ENCODE measurements at regions not wholly inside any gene's neighbourhood (a gene's known extent, or its start where the extent isn't known, plus 50 kb on each side); places are given as distances from the start of the nearest gene placed in this dataset.

DNA sequence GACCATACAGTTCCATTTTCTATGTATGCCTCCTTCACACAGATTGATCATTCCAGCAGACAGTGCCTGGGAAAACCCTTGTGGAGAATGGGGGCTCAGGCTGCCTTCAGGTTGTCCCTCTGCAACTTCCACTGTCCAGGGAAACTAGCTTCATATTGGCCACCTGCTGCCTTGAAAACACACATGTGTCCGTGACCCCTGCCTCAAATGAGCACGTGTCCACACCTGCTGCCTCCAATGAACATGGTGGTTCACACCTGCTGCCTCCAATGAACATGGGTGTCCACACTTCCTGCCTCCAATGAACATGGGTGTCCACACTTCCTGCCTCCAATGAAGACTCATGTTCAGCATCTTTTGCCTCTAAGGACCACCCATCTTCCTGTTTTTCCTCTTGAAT is 185.4 kb upstream of the ADCY2 start:
- Mint-ChIP-seq H3K27ac (no peak overlapping the region), H3K4me1 (no peaks in the 10 kb centered on the region), H3K36me3 (ENCODE audit: low read depth) (no peaks in the 10 kb centered on the region), H3K9me3 (peaks cover 5% of the 10 kb centered on the region), H3K4me3 (no peak overlapping the region), H3K27me3 (no peaks in the 10 kb centered on the region)
- intact Hi-C loops (cut with micrococcal nuclease): no loop called here
- TF ChIP-seq, protein P1, sequence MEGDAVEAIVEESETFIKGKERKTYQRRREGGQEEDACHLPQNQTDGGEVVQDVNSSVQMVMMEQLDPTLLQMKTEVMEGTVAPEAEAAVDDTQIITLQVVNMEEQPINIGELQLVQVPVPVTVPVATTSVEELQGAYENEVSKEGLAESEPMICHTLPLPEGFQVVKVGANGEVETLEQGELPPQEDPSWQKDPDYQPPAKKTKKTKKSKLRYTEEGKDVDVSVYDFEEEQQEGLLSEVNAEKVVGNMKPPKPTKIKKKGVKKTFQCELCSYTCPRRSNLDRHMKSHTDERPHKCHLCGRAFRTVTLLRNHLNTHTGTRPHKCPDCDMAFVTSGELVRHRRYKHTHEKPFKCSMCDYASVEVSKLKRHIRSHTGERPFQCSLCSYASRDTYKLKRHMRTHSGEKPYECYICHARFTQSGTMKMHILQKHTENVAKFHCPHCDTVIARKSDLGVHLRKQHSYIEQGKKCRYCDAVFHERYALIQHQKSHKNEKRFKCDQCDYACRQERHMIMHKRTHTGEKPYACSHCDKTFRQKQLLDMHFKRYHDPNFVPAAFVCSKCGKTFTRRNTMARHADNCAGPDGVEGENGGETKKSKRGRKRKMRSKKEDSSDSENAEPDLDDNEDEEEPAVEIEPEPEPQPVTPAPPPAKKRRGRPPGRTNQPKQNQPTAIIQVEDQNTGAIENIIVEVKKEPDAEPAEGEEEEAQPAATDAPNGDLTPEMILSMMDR (IDR thresholded peaks at IDR 0.05): no peak
- DNase-seq (no peak), ATAC-seq (ENCODE audit: low read depth) (no peak)
- CTCF ChIA-PET: no interaction called here
- POLR2A ChIA-PET: no interaction called here

DNA sequence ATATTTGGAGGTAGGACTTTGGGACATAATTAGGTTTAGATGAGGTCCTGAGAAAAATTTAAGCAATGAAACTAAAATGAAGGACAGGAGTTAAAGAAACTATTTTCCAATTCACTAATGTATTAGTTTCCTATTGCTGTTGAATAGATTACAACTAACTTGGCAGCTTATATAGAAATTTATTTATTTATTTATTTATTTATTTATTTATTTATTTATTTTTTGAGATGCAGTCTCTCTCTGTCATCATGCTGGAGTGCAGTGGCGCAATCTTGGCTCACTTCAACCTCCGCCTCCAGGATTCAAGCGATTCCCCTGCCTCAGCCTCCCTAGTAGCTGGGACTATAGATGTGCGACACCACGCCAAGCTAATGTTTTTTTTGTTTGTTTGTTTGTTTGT is 182.4 kb upstream of the ADCY2 start:
- TF ChIP-seq, protein P1 (IDR thresholded peaks at IDR 0.05): no peak
- H3K27me3 Mint-ChIP-seq: no peaks in the 10 kb centered on the region
- H3K27ac Mint-ChIP-seq: no peak overlapping the region
- no peak overlapping the region for H3K4me3 Mint-ChIP-seq
- H3K36me3 Mint-ChIP-seq (ENCODE audit: low read depth): no peaks in the 10 kb centered on the region
- DNase-seq (no peak), ATAC-seq (ENCODE audit: low read depth) (no peak)
- no peaks in the 10 kb centered on the region for H3K9me3 Mint-ChIP-seq
- intact Hi-C loops (cut with micrococcal nuclease): no loop called here
- POLR2A ChIA-PET: no interaction called here
- H3K4me1 Mint-ChIP-seq: no peaks in the 10 kb centered on the region
- CTCF ChIA-PET: no interaction called here

DNA sequence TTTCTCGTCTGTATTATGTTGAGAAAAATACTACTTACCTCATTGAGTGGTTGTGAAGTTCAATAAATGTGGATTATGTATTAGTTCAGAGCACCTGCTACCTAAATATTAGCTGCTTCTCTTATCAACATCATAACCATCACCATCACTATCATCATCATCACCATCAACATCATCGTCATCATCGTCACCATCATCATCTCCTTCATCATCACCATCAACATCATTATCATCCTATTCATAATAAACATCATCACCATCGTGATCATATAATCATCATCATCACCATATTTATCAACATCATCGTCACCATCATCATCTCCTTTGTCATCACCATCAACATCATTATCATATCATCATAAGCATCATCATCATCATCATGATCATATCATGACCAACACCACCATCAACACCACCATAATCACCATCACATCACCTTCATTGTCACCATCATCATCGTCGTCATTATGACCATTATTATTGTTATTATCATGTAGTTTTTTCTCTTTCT is 181.0 kb upstream of the ADCY2 start:
- H3K9me3 Mint-ChIP-seq: no peaks in the 10 kb centered on the region
- no peaks in the 10 kb centered on the region for H3K36me3 Mint-ChIP-seq (ENCODE audit: low read depth)
- ChIA-PET CTCF (no interaction called here), POLR2A (no interaction called here)
- DNase-seq: no peak
- TF ChIP-seq, protein P1 (IDR thresholded peaks at IDR 0.05): no peak
- no peak for ATAC-seq (ENCODE audit: low read depth)
- no peaks in the 10 kb centered on the region for H3K27me3 Mint-ChIP-seq
- no peaks in the 10 kb centered on the region for H3K4me1 Mint-ChIP-seq
- no peak overlapping the region for H3K4me3 Mint-ChIP-seq
- intact Hi-C loops (cut with micrococcal nuclease): no loop called here
- no peak overlapping the region for H3K27ac Mint-ChIP-seq

DNA sequence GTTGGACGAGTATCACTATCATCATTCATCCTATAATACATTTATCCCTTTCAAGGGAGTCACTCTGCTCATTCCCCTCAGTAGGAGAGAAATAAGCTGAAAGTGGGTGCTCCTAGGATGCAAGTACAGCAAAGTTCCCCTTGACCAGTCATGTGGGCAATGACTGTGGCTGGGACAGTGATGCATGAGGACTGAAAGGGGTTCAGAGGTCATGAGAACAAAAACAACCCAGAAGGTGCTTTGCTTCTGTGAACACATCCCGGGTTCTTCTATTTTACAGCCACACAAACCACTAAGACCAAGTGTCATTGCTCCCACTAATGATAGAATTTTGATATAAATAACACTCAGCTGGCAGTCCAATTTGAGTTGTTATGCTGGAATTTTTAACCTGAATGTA is 177.8 kb upstream of the ADCY2 start:
- intact Hi-C loops (cut with micrococcal nuclease): no loop called here
- DNase-seq: no peak
- CTCF ChIA-PET: no interaction called here
- ATAC-seq (ENCODE audit: low read depth): no peak
- Mint-ChIP-seq H3K4me3 (no peak overlapping the region), H3K9me3 (no peaks in the 10 kb centered on the region), H3K27me3 (no peaks in the 10 kb centered on the region), H3K27ac (no peak overlapping the region), H3K4me1 (no peaks in the 10 kb centered on the region), H3K36me3 (ENCODE audit: low read depth) (no peaks in the 10 kb centered on the region)
- POLR2A ChIA-PET: no interaction called here
- TF ChIP-seq, protein P1 (IDR thresholded peaks at IDR 0.05): no peak

DNA sequence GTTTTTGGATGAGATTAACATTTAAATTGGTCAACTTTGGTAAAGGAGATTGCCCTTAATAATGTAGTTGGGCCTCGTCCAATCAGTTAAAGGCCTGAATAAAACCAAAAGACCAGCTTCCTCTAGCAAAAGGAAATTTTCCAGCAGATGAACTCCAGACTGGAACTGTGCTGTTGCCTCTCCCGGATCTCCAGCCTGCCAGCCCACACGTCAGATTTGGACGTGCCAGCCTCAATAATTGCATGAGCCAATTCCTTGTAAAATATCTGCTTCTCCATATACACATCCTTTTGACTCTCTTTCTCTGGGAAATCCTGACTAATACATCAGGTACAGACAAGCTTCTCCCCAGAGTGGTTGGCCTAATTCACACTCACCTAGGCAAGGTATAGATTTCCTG is 175.8 kb upstream of the ADCY2 start:
- H3K27ac Mint-ChIP-seq: no peak overlapping the region
- ChIA-PET POLR2A (no interaction called here), CTCF (no interaction called here)
- H3K4me1 Mint-ChIP-seq: no peaks in the 10 kb centered on the region
- H3K9me3 Mint-ChIP-seq: no peaks in the 10 kb centered on the region
- no peaks in the 10 kb centered on the region for H3K27me3 Mint-ChIP-seq
- no peaks in the 10 kb centered on the region for H3K36me3 Mint-ChIP-seq (ENCODE audit: low read depth)
- TF ChIP-seq, protein P1 (IDR thresholded peaks at IDR 0.05): no peak
- intact Hi-C loops (cut with micrococcal nuclease): no loop called here
- DNase-seq (no peak), ATAC-seq (ENCODE audit: low read depth) (no peak)
- no peak overlapping the region for H3K4me3 Mint-ChIP-seq
